Hepatocyte (in vitro differentiated cells): ENCODE measurements at regions not wholly inside any gene's neighbourhood (a gene's known extent, or its start where the extent isn't known, plus 50 kb on each side); places are given as distances from the start of the nearest gene placed in this dataset.

Source experiments
- CTCF ChIP-seq: fragments of 200-600 bp; sonication (generic); IDR thresholded peaks from 2 replicates; pipeline ENCODE4 v1.5.1; 2016; ENCODE audit warnings: antibody characterized with exemption, mild to moderate bottlenecking; ENCODE audit not compliant: poor library complexity
- EZH2 ChIP-seq: fragments of 200-600 bp; sonication (generic); IDR thresholded peaks from 2 replicates; pipeline ENCODE4 v1.6.1; 2016; ENCODE audit warnings: antibody characterized with exemption, mild to moderate bottlenecking, borderline replicate concordance
- EZH2phosphoT487 ChIP-seq: fragments of 200-600 bp; sonication (generic); IDR thresholded peaks from one replicate; pipeline ENCODE4 v1.6.1; 2018; ENCODE audit warnings: antibody characterized with exemption, mild to moderate bottlenecking, low read depth, moderate library complexity; ENCODE audit not compliant: unreplicated experiment, severe bottlenecking

- TF ChIP-seq CTCF (no peak), EZH2 (no peak), EZH2phosphoT487 (no peak)
Measured at GRCh38 chr3:87555290-87555689, 278.9 kb upstream of the POU1F1 start.
